HG02943 (cell line): ENCODE measurements at regions not wholly inside any gene's neighbourhood (a gene's known extent, or its start where the extent isn't known, plus 50 kb on each side); places are given as distances from the start of the nearest gene placed in this dataset.

Experiments
- ATAC-seq: cut with Tn5 transposase; IDR thresholded peaks from one replicate; pipeline ENCODE4 v1.9.1; 2021; ENCODE audit warnings: mild to moderate bottlenecking, low read depth, moderate library complexity; ENCODE audit not compliant: unreplicated experiment

DNA sequence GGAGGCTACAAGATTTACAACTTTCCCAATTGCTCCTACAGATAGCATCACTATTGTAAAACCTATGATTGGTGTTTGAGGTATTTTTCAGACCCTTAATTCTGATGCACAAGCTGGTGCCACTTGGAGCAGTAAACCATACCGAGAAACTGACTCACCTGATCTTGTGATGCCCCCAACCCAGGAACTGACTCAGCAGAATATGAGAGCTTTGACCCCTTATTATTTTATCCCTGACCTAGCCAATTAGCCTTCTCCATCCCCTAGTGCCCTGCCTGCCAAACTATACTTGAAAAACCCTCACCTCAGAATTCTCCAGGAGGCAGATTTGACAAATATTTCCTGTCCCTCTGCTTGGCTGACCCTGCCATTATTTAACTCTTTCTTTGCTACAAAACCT, 585.9 kb upstream of the GHITM start:
- no peak for ATAC-seq

DNA sequence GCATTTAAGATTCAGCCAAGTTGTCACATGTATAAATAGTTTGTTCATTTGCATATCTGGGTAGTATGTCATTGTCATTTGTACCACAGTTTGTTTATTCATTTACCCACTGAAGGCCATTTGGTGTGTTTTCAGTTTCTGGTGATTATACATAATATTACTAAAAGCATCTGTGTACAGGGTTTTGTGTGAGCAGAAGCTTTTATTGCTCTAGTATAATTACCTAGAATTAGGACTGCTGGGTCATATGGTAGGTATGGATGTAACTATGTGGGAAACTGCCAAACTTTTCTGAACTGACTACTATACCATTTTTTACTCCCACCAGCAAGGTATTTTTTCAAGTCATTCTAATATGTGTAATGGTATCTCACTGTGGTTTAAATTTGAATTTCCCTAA, 584.0 kb upstream of the GHITM start:
- ATAC-seq: no peak

GRCh38 chr10:83562381-83562780, 576.9 kb upstream of the GHITM start:
- ATAC-seq: no peak

- ATAC-seq: no peak
These were observed 574.3 kb upstream of the GHITM start for GRCh38 chr10:83564889-83565588.

- no peak for ATAC-seq
These were observed 567.3 kb upstream of the GHITM start for GRCh38 chr10:83572036-83572435.

- no peak for ATAC-seq
These were observed 564.5 kb upstream of the GHITM start for GRCh38 chr10:83574770-83575169.

- no peak for ATAC-seq
These were observed 561.9 kb upstream of the GHITM start for GRCh38 chr10:83577421-83577820.

GRCh38 chr10:83580373-83581012, 558.8 kb upstream of the GHITM start:
- no peak for ATAC-seq

GRCh38 chr10:83582407-83583095, 556.8 kb upstream of the GHITM start:
- ATAC-seq: no peak

DNA sequence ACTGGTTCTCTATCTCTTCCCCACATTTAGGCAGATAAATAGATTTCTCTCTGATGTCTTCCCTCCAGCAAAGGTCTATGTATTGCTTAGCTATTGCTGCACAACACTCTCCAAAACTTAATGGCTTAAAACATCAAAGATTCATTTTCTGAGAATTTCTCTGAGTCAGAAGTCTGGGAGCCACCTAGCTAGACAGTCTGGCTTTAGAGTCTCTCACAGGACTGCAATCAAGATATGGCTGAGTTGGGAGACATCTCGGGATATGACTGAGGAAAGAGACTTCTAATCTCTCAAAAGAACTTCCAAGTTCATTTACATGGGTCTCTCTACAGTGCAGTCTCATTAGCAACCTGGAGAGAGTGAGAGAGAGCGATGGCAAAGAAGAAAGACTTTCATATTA, 553.6 kb upstream of the GHITM start:
- ATAC-seq: no peak

DNA sequence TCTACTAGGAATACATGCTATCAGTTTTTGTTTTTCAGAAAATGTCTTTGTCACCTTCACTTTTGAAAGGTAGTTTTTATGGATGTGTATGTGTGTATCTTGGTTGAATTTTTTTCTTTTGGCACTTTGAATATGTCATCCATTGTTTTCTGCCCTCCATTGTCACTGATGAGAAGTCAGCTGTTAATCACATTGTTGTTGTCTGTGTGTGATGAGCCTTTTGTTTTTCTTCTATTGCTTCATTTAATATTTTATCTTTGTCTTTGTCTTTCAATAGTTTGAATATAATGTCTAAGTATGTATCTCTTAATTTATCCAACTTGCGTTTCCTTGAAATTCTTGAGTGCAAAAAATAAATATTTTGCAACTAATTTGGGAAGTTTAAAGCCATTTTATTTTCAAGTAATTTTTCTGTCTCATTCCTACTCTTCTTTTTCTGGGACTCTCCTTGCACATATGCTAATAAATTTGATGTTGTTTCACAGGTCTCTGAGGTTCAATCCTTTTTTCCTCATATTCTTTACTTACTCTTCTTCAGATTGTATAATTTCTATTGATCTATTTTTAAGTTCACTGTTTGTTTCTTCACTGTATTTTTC, 546.9 kb upstream of the GHITM start:
- no peak for ATAC-seq

- no peak for ATAC-seq
These were observed 535.6 kb upstream of the GHITM start for GRCh38 chr10:83603708-83604107.

DNA sequence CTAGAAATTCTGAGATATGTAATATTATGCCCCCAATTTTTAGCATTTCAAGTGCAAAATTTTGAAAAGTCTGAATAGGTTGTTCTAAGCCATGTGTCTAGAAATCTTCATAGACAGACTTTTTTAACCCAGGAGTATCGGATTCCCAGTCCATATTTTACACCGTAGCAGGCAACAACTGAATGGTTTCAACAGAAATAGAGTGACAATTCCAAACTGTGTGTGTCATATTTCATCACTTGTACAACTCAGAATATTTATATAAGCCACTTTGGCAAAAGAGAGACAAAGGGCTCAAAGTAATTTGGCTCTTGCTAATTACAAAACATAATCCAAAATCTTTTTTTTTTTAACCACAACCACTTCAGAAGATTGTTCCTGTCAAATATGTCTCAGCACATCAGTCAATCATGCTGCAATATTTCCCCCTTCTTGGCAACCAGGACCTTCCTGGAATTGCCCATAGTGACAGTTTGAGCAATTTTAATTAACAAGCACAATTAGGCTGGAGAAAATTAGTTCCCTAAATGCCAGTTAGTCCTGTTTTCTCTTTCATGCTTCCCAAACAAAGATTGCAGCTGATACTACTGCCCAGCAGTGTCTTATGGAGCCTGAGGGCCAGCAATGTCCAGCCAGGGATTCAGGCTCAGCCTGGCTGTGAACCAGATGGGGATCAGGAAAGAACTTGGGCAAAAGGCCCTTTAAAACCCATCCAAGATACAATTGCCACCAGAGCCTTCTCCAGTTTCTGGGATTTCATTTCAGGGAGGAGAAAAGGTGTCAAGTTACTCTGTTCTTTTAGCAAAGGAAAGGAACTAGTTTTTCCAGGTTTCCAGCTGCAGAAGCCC, 533.3 kb upstream of the GHITM start:
- no peak for ATAC-seq

DNA sequence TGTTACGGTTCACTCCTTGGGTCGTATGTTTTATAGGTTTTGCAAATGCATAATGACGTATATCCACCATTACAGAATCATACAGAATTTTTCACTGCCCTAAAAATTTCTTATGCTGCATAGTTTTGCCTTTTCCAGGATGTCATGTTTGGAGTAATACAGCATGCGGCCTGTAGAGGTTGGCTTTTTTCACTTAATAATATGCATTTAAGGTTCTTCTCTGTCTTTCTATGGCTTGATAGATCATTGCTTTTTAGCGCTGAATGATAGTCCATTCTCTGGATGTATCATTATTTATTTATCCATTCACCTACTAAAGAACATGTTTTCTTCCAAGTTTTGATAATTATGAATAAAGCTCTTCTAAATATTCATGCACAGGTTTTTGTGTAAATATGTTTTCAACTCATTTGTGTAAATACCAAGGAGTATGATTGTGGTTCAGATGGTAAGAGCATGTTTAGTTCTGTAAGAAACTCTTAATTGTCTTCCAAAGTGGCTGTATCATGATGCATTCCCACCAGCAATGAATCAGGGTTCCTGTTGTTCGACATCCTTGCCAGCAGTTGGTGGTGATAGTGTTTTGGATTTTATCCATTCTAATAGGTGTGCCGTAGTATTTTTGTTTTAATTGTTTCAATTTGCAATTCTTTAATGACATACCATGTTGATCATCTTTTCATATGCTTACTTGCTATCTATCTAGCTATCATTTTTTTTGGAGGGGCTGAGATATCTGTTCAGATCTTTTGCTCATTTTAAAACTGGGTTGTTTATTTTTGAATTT, 531.2 kb upstream of the GHITM start:
- no peak for ATAC-seq

DNA sequence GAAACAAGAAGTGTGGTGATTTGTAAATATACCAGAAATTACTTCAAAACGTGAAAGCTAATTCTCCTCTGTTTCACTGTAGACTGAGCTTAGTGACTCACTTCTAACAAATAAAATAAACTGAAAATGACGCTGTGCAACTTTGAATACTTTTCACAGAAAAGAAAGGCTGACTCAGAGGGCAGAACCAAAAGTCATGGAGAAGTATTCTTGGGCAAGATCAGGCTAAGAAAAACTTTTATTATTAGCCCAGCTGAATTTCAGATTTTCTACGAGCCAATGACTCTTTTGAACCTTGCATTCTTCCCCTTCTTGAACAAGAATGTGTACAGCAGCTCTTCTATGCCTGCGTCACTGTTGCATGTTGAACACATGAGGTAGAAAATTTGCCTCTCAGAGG, 527.3 kb upstream of the GHITM start:
- no peak for ATAC-seq

DNA sequence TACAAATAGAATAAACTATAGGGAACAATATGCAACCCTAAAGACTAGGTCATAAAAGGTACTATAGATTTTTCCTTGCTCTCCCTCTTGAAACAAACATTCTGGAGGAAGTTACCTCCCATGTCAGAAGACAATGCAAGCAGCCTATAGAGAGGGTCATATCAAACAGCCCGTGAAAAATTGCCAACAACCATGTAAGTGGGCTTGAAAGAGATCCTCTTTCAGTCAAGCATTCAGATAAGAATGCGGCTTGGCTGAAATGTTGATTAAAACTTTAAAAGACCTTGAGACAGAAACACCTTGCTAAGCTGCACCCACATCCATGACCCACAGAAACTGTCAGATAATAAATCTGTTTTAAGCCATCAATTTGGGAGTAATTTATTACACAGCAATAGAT, 526.6 kb upstream of the GHITM start:
- no peak for ATAC-seq

DNA sequence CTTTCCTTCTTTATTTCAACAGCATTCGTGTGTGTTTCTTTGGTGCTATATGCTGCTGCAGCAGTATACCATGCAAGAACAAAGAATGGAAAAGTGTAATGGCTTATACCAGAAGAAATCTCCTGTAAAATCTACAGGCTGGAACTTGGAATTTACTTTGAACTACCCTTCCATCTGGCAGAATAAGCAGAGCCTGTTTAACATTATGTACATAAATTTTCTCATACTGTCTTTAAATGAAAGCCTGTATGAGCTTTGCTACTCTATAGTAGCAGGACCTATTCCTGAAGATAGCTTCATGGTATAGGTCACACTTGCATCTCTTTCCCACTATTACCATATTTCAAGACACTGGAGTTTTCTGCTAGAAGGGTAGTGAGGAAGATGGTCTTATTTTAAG, 522.1 kb upstream of the GHITM start:
- ATAC-seq: no peak

DNA sequence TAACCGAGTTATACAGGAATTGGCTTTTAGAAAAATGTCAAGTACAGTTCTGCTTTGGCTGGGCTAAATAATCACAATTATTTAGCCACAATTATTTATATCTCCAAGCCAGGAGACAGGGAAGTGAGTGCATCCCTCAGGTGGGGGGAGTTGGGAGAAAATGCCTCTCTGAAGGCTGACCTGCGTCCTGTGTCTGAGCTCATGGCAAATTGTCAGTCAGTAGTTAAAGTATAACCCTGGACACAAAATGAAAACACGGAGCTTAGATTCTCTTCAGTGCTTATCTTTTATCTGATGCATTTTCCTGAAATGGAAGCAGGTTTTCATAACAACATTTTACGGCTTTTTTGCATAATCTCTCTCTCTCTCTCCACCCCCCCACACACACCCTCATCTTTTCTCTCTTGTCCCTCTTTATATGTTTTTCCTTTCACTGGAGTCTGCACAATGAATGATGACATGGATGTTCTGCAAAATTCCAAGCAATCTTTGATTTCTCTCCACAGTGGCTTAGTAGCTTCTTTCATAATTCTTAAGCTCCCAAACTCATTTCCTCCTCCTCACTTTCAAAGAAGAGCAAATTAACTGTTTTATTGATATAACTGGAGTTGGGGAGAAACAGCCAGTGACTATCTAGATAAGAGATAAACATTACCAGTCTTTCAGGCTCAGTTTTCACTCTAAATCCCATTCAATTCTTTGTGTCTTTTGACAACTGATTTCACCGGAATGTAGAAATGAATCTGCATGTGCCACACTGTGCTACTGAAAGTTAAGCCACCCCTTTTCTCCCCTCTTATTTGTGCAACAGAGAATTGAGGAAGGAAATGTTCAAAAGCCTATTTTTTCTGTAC, 521.4 kb upstream of the GHITM start:
- ATAC-seq: no peak

DNA sequence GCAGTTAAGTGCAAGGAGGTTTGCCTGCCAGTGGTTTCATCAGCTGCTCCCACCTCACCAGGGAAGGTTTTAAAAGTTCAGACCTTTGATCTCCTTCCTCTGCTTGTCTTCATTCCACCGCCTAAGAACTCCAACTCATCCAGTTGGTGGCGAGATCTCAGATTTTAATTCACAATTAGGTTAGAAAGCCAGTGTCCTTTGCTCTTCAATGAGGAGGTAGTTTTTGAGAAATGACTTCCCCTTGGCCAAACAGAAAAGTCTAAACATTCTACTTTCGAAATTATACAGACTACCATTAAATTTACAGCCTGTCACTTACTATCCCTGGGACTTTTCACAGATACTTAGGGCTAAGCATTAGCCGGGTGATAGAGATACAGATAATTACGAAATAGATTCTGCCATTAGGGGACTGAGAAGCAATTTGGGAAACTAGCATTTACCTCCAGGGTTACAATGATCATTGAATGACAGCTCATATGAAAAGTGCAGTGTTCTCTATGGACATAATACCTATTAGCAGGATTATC, 513.4 kb upstream of the GHITM start:
- no peak for ATAC-seq
